NCI-H1694 (cell line): ENCODE measurements at regions not wholly inside any gene's neighbourhood (a gene's known extent, or its start where the extent isn't known, plus 50 kb on each side); places are given as distances from the start of the nearest gene placed in this dataset.

Source experiments
- DNase-seq: peaks from one replicate; lab custom pipeline; 2025; lab: John Stamatoyannopoulos, UW

GRCh38 chr1:22245726-22246125, 102.8 kb upstream of the WNT4 start:
- no peak for DNase-seq

- DNase-seq, result no peak
These were observed 104.0 kb upstream of the WNT4 start for GRCh38 chr1:22246755-22247480.

- DNase-seq, result no peak
These were observed 104.8 kb upstream of the WNT4 start for GRCh38 chr1:22247527-22248245.

GRCh38 chr1:22248746-22249145, 105.8 kb upstream of the WNT4 start:
- no peak for DNase-seq

GRCh38 chr1:22249928-22250680, 107.2 kb upstream of the WNT4 start:
- no peak for DNase-seq

- DNase-seq, result no peak
These were observed 107.8 kb upstream of the WNT4 start for GRCh38 chr1:22250724-22251123.

- no peak for DNase-seq
These were observed 109.4 kb upstream of the WNT4 start for GRCh38 chr1:22252251-22252650.

- no peak for DNase-seq
These were observed 110.3 kb upstream of the WNT4 start for GRCh38 chr1:22253012-22253790.

GRCh38 chr1:22254756-22255155, 111.9 kb upstream of the WNT4 start:
- DNase-seq, result no peak

- no peak for DNase-seq
These were observed 112.7 kb upstream of the WNT4 start for GRCh38 chr1:22255341-22256212.

- DNase-seq, result no peak
These were observed 113.3 kb upstream of the WNT4 start for GRCh38 chr1:22256213-22256512.

GRCh38 chr1:22257290-22258275, 114.7 kb upstream of the WNT4 start:
- DNase-seq, result no peak

- no peak for DNase-seq
These were observed 115.8 kb upstream of the WNT4 start for GRCh38 chr1:22258698-22259097.

GRCh38 chr1:22259551-22260282, 116.8 kb upstream of the WNT4 start:
- DNase-seq, result no peak

- DNase-seq, result no peak
These were observed 118.0 kb upstream of the WNT4 start for GRCh38 chr1:22260860-22261432.

- DNase-seq, result no peak
These were observed 118.7 kb upstream of the WNT4 start for GRCh38 chr1:22261580-22261979.

- DNase-seq, result no peak
These were observed 119.7 kb upstream of the WNT4 start for GRCh38 chr1:22262583-22262982.

- no peak for DNase-seq
These were observed 120.5 kb upstream of the WNT4 start for GRCh38 chr1:22263359-22263758.
